ENCODE measurements at regions not wholly inside any gene's neighbourhood (a gene's known extent, or its start where the extent isn't known, plus 50 kb on each side); places are given as distances from the start of the nearest gene placed in this dataset.
"Not testable (repeated sequence)": the region's sequence is repeated elsewhere in the genome, so short reads cannot be mapped to it uniquely, and the experiment has no call there.

DNA sequence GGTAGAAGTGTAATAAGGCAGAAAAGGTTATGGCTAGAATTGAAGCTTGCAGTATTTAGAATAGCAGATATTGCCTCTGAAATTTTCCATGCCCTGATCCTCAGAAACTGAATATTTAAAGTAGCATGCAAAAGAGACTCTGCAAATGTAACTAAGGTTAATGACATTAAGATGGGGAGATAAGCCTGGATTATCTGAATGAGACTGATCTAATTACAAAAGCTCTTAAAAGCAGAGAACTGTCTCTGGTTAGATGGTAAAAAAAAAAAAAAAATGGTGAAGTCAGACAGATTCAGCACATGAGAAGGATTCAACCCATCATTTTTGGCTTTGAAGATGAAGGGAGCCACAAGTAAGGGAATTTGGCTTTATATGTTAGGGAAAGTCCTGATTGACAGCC, 503.7 kb upstream of the IRAK1BP1 start:
- peaks cover 5% of the 10 kb centered on the region for H3K9me3 ChIP-seq
- no peaks in the 10 kb centered on the region for H3K36me3 ChIP-seq (ENCODE audit: control insufficient read depth in 2 of 2, extremely low read depth in 1 of 2, insufficient read depth in 1 of 2, low read length in 1 of 2)
- no peak overlapping the region for H3K4me3 Mint-ChIP-seq
- ChIA-PET CTCF (no interaction called here), POLR2A (no interaction called here)
- no peaks in the 10 kb centered on the region for H3K4me1 Mint-ChIP-seq
- no peaks in the 10 kb centered on the region for H3K4me1 ChIP-seq (ENCODE audit: control insufficient read depth in 1 of 2, extremely low read depth in 1 of 2, insufficient read depth in 2 of 2, low read length in 2 of 2)
- no peaks in the 10 kb centered on the region for H3K27me3 Mint-ChIP-seq
- no peaks in the 10 kb centered on the region for H3K27me3 ChIP-seq (replicated peaks in 1 of 2; ENCODE audit: control insufficient read depth in 2 of 2, extremely low read depth in 1 of 2, insufficient read depth in 2 of 2, low read length in 1 of 2)
- H3K36me3 Mint-ChIP-seq: no peaks in the 10 kb centered on the region
- no peak overlapping the region for H3K27ac Mint-ChIP-seq
- DNase-seq (no peak), ATAC-seq (replicated peaks in 1 of 4) (no peak)
- H3K4me3 ChIP-seq (ENCODE audit: control insufficient read depth in 1 of 2, extremely low read depth in 1 of 2, low read length in 1 of 2): no peak overlapping the region
- peaks cover 1 to 11% (median 5%) of the 10 kb centered on the region in 3 donors for H3K9me3 Mint-ChIP-seq
- no peak overlapping the region for H3K27ac ChIP-seq (ENCODE audit: low read length)

DNA sequence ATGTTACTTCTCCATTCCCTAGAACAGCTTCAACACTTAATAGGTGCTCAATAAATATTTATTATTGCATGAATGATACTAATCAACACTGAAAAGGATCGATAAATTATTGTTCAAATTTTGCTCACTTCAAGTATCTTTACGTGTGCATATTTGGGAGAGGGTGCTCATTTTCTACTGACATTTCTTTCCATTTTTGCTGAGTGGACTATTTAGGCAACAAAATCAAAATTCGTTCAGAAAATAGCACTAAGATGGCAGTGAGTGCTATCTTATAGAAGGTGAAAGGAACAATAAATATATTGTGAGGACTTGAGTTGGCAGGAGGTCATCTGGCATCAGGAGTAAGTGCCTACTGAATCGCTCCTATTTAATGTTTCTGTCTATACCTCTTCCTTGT, 501.9 kb upstream of the IRAK1BP1 start:
- H3K36me3 Mint-ChIP-seq: no peaks in the 10 kb centered on the region
- Histone ChIP-seq H3K4me3 (ENCODE audit: control insufficient read depth in 1 of 2, extremely low read depth in 1 of 2, low read length in 1 of 2) (no peak overlapping the region), H3K36me3 (ENCODE audit: control insufficient read depth in 2 of 2, extremely low read depth in 1 of 2, insufficient read depth in 1 of 2, low read length in 1 of 2) (no peaks in the 10 kb centered on the region), H3K9me3 (peaks cover 5% of the 10 kb centered on the region), H3K27me3 (replicated peaks in 1 of 2; ENCODE audit: control insufficient read depth in 2 of 2, extremely low read depth in 1 of 2, insufficient read depth in 2 of 2, low read length in 1 of 2) (no peaks in the 10 kb centered on the region), H3K27ac (ENCODE audit: low read length) (no peak overlapping the region), H3K4me1 (ENCODE audit: control insufficient read depth in 1 of 2, extremely low read depth in 1 of 2, insufficient read depth in 2 of 2, low read length in 2 of 2) (no peaks in the 10 kb centered on the region)
- ChIA-PET POLR2A (no interaction called here), CTCF (no interaction called here)
- peaks cover 4 to 14% (median 4%) of the 10 kb centered on the region in 3 donors for H3K9me3 Mint-ChIP-seq
- no CpG with 5 or more reads among the region's 4 CpGs for WGBS (ENCODE audit: insufficient coverage)
- no peak overlapping the region for H3K4me3 Mint-ChIP-seq
- no peaks in the 10 kb centered on the region for H3K27me3 Mint-ChIP-seq
- DNase-seq (no peak), ATAC-seq (replicated peaks in 1 of 4) (no peak)
- no peaks in the 10 kb centered on the region for H3K4me1 Mint-ChIP-seq
- H3K27ac Mint-ChIP-seq: no peak overlapping the region

DNA sequence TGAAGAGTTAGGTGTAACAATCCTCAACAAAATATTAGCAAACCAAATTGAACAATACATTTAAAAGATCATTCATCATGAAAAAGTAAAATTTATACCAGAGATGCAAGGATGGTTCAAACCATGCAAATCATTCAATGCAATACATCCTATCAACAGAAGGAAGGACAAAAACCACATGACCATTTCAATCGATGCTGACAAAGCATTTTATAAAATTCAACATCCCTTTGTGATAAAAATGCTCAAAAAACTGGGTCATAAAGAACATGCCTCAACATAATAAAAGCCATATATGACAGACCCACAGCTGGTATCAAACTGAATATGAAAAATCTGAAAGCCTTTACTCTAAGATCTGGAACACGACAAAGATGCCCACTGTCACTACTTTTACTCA, 490.3 kb upstream of the IRAK1BP1 start:
- CTCF ChIA-PET: no interaction called here
- Mint-ChIP-seq H3K27me3 (no peaks in the 10 kb centered on the region), H3K27ac (no peak overlapping the region), H3K36me3 (no peaks in the 10 kb centered on the region), H3K4me3 (no peak overlapping the region), H3K9me3 (peaks cover 20 to 54% (median 21%) of the 10 kb centered on the region in 3 donors), H3K4me1 (no peaks in the 10 kb centered on the region)
- WGBS (ENCODE audit: insufficient coverage): 50% methylated on average over 1 of the region's 2 CpGs
- H3K9me3 ChIP-seq: peaks cover 4% of the 10 kb centered on the region
- POLR2A ChIA-PET: no interaction called here
- no peak for DNase-seq
- no peak overlapping the region for H3K27ac ChIP-seq (ENCODE audit: low read length)
- no peaks in the 10 kb centered on the region for H3K27me3 ChIP-seq (replicated peaks in 1 of 2; ENCODE audit: control insufficient read depth in 2 of 2, extremely low read depth in 1 of 2, insufficient read depth in 2 of 2, low read length in 1 of 2)
- no peaks in the 10 kb centered on the region for H3K36me3 ChIP-seq (ENCODE audit: control insufficient read depth in 2 of 2, extremely low read depth in 1 of 2, insufficient read depth in 1 of 2, low read length in 1 of 2)
- H3K4me1 ChIP-seq (ENCODE audit: control insufficient read depth in 1 of 2, extremely low read depth in 1 of 2, insufficient read depth in 2 of 2, low read length in 2 of 2): no peaks in the 10 kb centered on the region
- no peak overlapping the region for H3K4me3 ChIP-seq (ENCODE audit: control insufficient read depth in 1 of 2, extremely low read depth in 1 of 2, low read length in 1 of 2)
- no peak for ATAC-seq (replicated peaks in 1 of 4)

DNA sequence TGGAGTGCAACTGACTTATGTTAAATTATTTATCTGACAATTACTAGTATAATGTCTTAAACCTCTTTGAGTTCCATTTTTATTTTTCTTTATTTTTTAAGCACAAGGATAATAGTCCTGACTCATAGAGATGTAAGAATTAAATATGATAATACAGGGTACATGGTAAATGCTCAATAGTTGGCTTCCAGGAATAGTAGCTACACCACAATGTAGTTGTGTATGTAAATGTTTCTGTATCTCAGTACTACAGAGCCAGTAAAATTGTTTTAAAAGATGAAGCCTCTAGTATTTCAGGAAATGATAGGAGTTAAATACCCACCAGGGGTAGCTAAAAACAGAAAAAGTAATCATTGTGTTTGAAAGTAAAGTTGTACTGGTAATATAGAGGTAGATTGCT, 487.4 kb upstream of the IRAK1BP1 start:
- no peak overlapping the region for H3K27ac ChIP-seq (ENCODE audit: low read length)
- CTCF ChIA-PET: no interaction called here
- H3K4me3 ChIP-seq (ENCODE audit: control insufficient read depth in 1 of 2, extremely low read depth in 1 of 2, low read length in 1 of 2): no peak overlapping the region
- POLR2A ChIA-PET: no interaction called here
- Mint-ChIP-seq H3K27me3 (no peaks in the 10 kb centered on the region), H3K27ac (no peak overlapping the region), H3K9me3 (peaks cover 20 to 53% (median 20%) of the 10 kb centered on the region in 3 donors), H3K36me3 (no peaks in the 10 kb centered on the region), H3K4me1 (no peaks in the 10 kb centered on the region), H3K4me3 (no peak overlapping the region)
- no peaks in the 10 kb centered on the region for H3K4me1 ChIP-seq (ENCODE audit: control insufficient read depth in 1 of 2, extremely low read depth in 1 of 2, insufficient read depth in 2 of 2, low read length in 2 of 2)
- H3K9me3 ChIP-seq: peaks cover 4% of the 10 kb centered on the region
- no peaks in the 10 kb centered on the region for H3K27me3 ChIP-seq (replicated peaks in 1 of 2; ENCODE audit: control insufficient read depth in 2 of 2, extremely low read depth in 1 of 2, insufficient read depth in 2 of 2, low read length in 1 of 2)
- H3K36me3 ChIP-seq (ENCODE audit: control insufficient read depth in 2 of 2, extremely low read depth in 1 of 2, insufficient read depth in 1 of 2, low read length in 1 of 2): no peaks in the 10 kb centered on the region
- no peak for ATAC-seq (replicated peaks in 1 of 4)
- DNase-seq: no peak

DNA sequence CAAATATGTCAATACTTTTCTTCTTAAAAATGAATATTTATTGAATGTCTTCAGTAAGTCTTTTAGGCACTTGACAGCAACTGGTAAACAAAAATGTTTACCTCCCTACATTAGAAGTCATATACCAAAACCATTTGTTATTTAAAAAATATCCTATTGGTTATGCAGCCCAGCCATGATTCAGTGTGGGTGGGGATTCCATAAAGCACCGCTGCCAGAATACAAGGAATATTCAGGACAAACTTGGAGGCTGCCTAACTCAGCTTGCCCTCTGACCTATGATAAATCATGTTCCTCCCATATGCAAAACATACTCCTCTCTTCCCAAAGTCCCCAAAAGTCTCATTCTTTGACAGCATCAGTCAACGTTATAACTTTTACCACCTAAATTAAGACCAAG, 486.8 kb upstream of the IRAK1BP1 start:
- no peaks in the 10 kb centered on the region for H3K4me1 Mint-ChIP-seq

DNA sequence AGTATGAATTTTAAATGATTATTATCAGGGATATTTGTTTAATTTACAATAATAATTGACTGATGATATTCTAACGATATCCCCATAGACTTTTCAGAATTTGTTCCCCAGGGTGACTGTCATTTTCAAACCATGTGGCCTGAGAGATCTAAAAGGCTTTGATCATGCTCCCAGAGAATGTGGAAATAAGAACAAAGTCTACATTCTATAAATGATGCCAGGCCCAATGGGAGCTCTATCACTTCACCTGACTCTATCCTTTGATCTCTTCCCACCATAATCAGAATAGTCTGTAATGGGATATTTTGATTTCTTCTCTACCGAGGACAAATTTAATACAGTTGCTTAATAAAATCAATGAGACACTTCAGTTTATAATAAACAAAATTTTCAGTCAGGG, 483.4 kb upstream of the IRAK1BP1 start:
- no peak overlapping the region for H3K4me3 Mint-ChIP-seq
- Histone ChIP-seq H3K4me3 (ENCODE audit: control insufficient read depth in 1 of 2, extremely low read depth in 1 of 2, low read length in 1 of 2) (no peak overlapping the region), H3K9me3 (no peaks in the 10 kb centered on the region), H3K36me3 (ENCODE audit: control insufficient read depth in 2 of 2, extremely low read depth in 1 of 2, insufficient read depth in 1 of 2, low read length in 1 of 2) (no peaks in the 10 kb centered on the region), H3K4me1 (ENCODE audit: control insufficient read depth in 1 of 2, extremely low read depth in 1 of 2, insufficient read depth in 2 of 2, low read length in 2 of 2) (no peaks in the 10 kb centered on the region), H3K27ac (ENCODE audit: low read length) (no peak overlapping the region), H3K27me3 (replicated peaks in 1 of 2; ENCODE audit: control insufficient read depth in 2 of 2, extremely low read depth in 1 of 2, insufficient read depth in 2 of 2, low read length in 1 of 2) (no peaks in the 10 kb centered on the region)
- no peaks in the 10 kb centered on the region for H3K27me3 Mint-ChIP-seq
- peaks cover 26 to 56% (median 31%) of the 10 kb centered on the region in 3 donors for H3K9me3 Mint-ChIP-seq
- ATAC-seq (replicated peaks in 1 of 4): no peak
- H3K27ac Mint-ChIP-seq: no peak overlapping the region
- no peak for DNase-seq
- ChIA-PET CTCF (no interaction called here), POLR2A (no interaction called here)
- H3K4me1 Mint-ChIP-seq: no peaks in the 10 kb centered on the region
- WGBS (ENCODE audit: insufficient coverage): no CpG with 5 or more reads among the region's 2 CpGs
- no peaks in the 10 kb centered on the region for H3K36me3 Mint-ChIP-seq

More for the DNA sequence above, 486.8 kb upstream of the IRAK1BP1 start:
- Histone ChIP-seq H3K36me3 (ENCODE audit: control insufficient read depth in 2 of 2, extremely low read depth in 1 of 2, insufficient read depth in 1 of 2, low read length in 1 of 2) (no peaks in the 10 kb centered on the region), H3K4me3 (ENCODE audit: control insufficient read depth in 1 of 2, extremely low read depth in 1 of 2, low read length in 1 of 2) (no peak overlapping the region), H3K9me3 (peaks cover 4% of the 10 kb centered on the region), H3K27ac (ENCODE audit: low read length) (no peak overlapping the region), H3K4me1 (ENCODE audit: control insufficient read depth in 1 of 2, extremely low read depth in 1 of 2, insufficient read depth in 2 of 2, low read length in 2 of 2) (no peaks in the 10 kb centered on the region), H3K27me3 (replicated peaks in 1 of 2; ENCODE audit: control insufficient read depth in 2 of 2, extremely low read depth in 1 of 2, insufficient read depth in 2 of 2, low read length in 1 of 2) (no peaks in the 10 kb centered on the region)
- Mint-ChIP-seq H3K27ac (no peak overlapping the region), H3K4me3 (no peak overlapping the region), H3K9me3 (peaks cover 18 to 53% (median 25%) of the 10 kb centered on the region in 3 donors), H3K36me3 (no peaks in the 10 kb centered on the region), H3K27me3 (no peaks in the 10 kb centered on the region)
- ChIA-PET CTCF (no interaction called here), POLR2A (no interaction called here)
- WGBS (ENCODE audit: insufficient coverage): no CpG with 5 or more reads among the region's 2 CpGs
- DNase-seq (no peak), ATAC-seq (replicated peaks in 1 of 4) (no peak)

DNA sequence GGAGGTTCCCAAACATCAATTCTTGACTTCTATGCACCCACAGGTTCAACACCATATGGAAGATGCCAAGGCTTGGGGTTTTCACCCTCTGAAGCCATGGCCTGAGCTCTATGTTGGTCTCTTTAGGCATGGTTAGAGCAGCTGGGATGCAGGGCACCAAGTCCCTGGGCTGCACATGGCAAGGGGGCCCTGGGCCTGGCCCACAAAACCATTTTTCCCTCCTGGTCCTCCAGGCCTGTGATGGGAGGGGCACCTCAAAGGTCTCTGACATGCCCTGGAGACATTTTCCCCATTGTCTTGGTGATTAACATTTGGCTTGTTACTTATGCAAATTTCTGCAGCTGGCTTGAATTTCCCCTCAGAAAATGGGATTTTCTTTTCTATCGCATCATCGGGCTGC, 480.5 kb upstream of the IRAK1BP1 start:
- CTCF ChIA-PET; POLR2A ChIA-PET; H3K4me1 Mint-ChIP-seq; H3K27ac ChIP-seq (ENCODE audit: low read length); H3K4me3 ChIP-seq (ENCODE audit: control insufficient read depth in 1 of 2, extremely low read depth in 1 of 2, low read length in 1 of 2); H3K4me1 ChIP-seq (ENCODE audit: control insufficient read depth in 1 of 2, extremely low read depth in 1 of 2, insufficient read depth in 2 of 2, low read length in 2 of 2); H3K36me3 Mint-ChIP-seq; H3K27me3 ChIP-seq (replicated peaks in 1 of 2; ENCODE audit: control insufficient read depth in 2 of 2, extremely low read depth in 1 of 2, insufficient read depth in 2 of 2, low read length in 1 of 2); DNase-seq; H3K27me3 Mint-ChIP-seq; H3K27ac Mint-ChIP-seq; H3K4me3 Mint-ChIP-seq; ATAC-seq (replicated peaks in 1 of 4); H3K9me3 ChIP-seq; H3K36me3 ChIP-seq (ENCODE audit: control insufficient read depth in 2 of 2, extremely low read depth in 1 of 2, insufficient read depth in 1 of 2, low read length in 1 of 2): not testable (repeated sequence)
- H3K9me3 Mint-ChIP-seq: peaks cover 32 to 63% (median 40%) of the 10 kb centered on the region in 3 donors
- 100% methylated on average over 2 of the region's 2 CpGs for WGBS (ENCODE audit: insufficient coverage)
